Cardiac muscle cell (in vitro differentiated cells and primary cell): ENCODE measurements at regions not wholly inside any gene's neighbourhood (a gene's known extent, or its start where the extent isn't known, plus 50 kb on each side); places are given as distances from the start of the nearest gene placed in this dataset.

ENCODE experiments used
- DNase-seq, 2 donors: peaks; one replicate each; pipeline versions ENCODE4 v3.0.0 to v3.0.0-alpha.2; 2010 to 2017; ENCODE audit warnings: low read depth in 1 of 2, low spot score in 1 of 2
- H3K27ac ChIP-seq: fragments of 200-600 bp; sonication (generic); 2 replicates; pipeline ENCODE4 v1.5.1; 2016
- H3K27me3 ChIP-seq: fragments of 200-600 bp; sonication (generic); 2 replicates; pipeline ENCODE4 v1.6.0; 2016; ENCODE audit warnings: control low read depth
- H3K36me3 ChIP-seq: fragments of 200-600 bp; sonication (generic); 2 replicates; pipeline ENCODE4 v1.5.1; 2016; ENCODE audit warnings: control low read depth
- H3K4me1 ChIP-seq: fragments of 200-600 bp; sonication (generic); 2 replicates; pipeline ENCODE4 v1.8.1; 2017; ENCODE audit warnings: low read depth, mild to moderate bottlenecking, mixed run types
- H3K4me3 ChIP-seq: fragments of 200-600 bp; sonication (generic); 2 replicates; pipeline ENCODE4 v1.5.1; 2016; ENCODE audit warnings: mild to moderate bottlenecking
- H3K9me3 ChIP-seq: fragments of 200-600 bp; sonication (generic); 2 replicates; pipeline ENCODE4 v1.5.1; 2017; ENCODE audit warnings: low read depth, mild to moderate bottlenecking, control low read depth
- CTCF ChIP-seq: IDR thresholded peaks from 2 replicates; pipeline ENCODE4 v1.5.1; 2012; ENCODE audit warnings: low read depth, mild to moderate bottlenecking, low read length

- no peaks in the 10 kb centered on the region for H3K9me3 ChIP-seq
- no peak overlapping the region for H3K27ac ChIP-seq
- DNase-seq = no peak
- no peaks in the 10 kb centered on the region for H3K4me1 ChIP-seq
- no peaks in the 10 kb centered on the region for H3K36me3 ChIP-seq
- no peak for TF ChIP-seq CTCF
- H3K4me3 ChIP-seq = no peak overlapping the region
- H3K27me3 ChIP-seq = no peaks in the 10 kb centered on the region
Observed at GRCh38 chr12:107435072-107435471, 250.5 kb upstream of the PWP1 start.

- Histone ChIP-seq H3K4me1 (no peaks in the 10 kb centered on the region), H3K36me3 (no peaks in the 10 kb centered on the region), H3K27ac (no peak overlapping the region), H3K9me3 (no peaks in the 10 kb centered on the region), H3K4me3 (no peak overlapping the region), H3K27me3 (no peaks in the 10 kb centered on the region)
- DNase-seq = peak in 1 of 2 donors; percentile 46
- TF ChIP-seq CTCF = no peak
Observed at GRCh38 chr12:107435520-107435919, 250.1 kb upstream of the PWP1 start.

- TF ChIP-seq CTCF = no peak
- no peak overlapping the region for H3K27ac ChIP-seq
- H3K27me3 ChIP-seq = no peaks in the 10 kb centered on the region
- H3K4me1 ChIP-seq = no peaks in the 10 kb centered on the region
- no peaks in the 10 kb centered on the region for H3K9me3 ChIP-seq
- DNase-seq = peak; percentile 36 to 49
- no peaks in the 10 kb centered on the region for H3K36me3 ChIP-seq
- no peak overlapping the region for H3K4me3 ChIP-seq
Observed at GRCh38 chr12:107436376-107436775, 249.2 kb upstream of the PWP1 start.

- H3K36me3 ChIP-seq = no peaks in the 10 kb centered on the region
- no peak for DNase-seq
- H3K4me3 ChIP-seq = no peak overlapping the region
- H3K27me3 ChIP-seq = no peaks in the 10 kb centered on the region
- no peaks in the 10 kb centered on the region for H3K9me3 ChIP-seq
- no peak for TF ChIP-seq CTCF
- no peaks in the 10 kb centered on the region for H3K4me1 ChIP-seq
- no peak overlapping the region for H3K27ac ChIP-seq
Observed at GRCh38 chr12:107436836-107437235, 248.8 kb upstream of the PWP1 start.

GRCh38 chr12:107437954-107438353 is 247.6 kb upstream of the PWP1 start:
- no peak for DNase-seq

More at GRCh38 chr12:107437954-107438353, 247.6 kb upstream of the PWP1 start:
- no peaks in the 10 kb centered on the region for H3K36me3 ChIP-seq
- H3K27me3 ChIP-seq = no peaks in the 10 kb centered on the region
- H3K4me3 ChIP-seq = no peak overlapping the region
- H3K9me3 ChIP-seq = no peaks in the 10 kb centered on the region
- no peak overlapping the region for H3K27ac ChIP-seq
- no peak for TF ChIP-seq CTCF
- H3K4me1 ChIP-seq = no peaks in the 10 kb centered on the region
